HG02884 (cell line): ENCODE measurements at regions not wholly inside any gene's neighbourhood (a gene's known extent, or its start where the extent isn't known, plus 50 kb on each side); places are given as distances from the start of the nearest gene placed in this dataset.
"Not testable (repeated sequence)": the region's sequence is repeated elsewhere in the genome, so short reads cannot be mapped to it uniquely, and the experiment has no call there.

ENCODE experiments used
- ATAC-seq: cut with Tn5 transposase; IDR thresholded peaks from one replicate; pipeline ENCODE4 v1.9.1; 2021; ENCODE audit warnings: mild to moderate bottlenecking, moderate library complexity; ENCODE audit not compliant: unreplicated experiment

DNA sequence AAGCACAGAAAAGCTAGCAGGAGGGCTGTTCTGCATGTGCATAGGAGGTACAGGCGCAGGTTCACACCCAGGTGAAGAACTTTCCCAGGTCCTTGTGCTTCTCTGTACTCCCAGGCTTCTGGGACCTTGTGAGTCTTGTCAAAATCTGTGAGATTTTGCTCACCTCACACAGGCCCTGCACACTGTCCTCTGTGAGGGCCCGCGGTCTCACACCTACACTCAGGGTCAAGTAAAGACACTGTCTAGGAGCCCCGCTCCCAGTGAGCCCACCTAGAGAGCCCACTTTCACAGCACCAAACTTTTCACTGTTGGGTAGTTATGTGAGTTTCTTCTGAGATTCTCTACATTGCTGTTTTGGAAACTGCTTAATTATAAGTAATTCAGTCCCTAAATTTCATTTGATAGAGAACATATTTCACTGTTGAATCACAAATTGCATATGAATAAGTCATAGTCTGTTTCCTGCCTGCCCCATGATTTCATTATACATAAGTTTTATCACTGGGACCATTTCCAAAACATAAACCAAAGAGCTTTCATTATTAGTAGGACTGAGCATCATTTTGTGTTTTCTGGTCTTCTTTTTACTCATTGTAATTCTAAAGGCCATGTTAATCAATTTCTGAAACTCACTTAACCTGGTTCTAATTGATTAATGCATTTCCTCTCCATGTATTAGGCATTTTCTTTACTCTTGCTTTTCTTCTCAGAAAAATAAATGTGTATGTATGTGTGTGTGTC lies 234.2 kb upstream of the SPOPL start:
- ATAC-seq, result peak; percentile 82

DNA sequence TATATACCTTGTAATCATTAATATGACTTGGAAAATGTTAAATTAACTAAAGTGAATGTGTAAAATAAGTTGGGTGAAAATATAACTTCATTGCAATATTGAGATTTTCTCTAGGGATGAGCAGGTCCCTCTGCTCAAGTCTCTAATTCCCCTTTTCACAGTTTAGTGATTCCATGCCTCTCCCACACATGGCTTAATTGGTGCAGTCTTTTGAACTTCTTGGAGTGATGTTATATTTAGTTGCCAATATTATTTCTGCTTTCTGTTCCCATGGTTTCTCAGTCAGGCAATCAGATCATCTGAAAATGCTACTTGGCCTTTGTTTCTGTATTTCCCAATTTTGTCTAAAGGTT lies 233.7 kb upstream of the SPOPL start:
- peak; percentile 43 for ATAC-seq

DNA sequence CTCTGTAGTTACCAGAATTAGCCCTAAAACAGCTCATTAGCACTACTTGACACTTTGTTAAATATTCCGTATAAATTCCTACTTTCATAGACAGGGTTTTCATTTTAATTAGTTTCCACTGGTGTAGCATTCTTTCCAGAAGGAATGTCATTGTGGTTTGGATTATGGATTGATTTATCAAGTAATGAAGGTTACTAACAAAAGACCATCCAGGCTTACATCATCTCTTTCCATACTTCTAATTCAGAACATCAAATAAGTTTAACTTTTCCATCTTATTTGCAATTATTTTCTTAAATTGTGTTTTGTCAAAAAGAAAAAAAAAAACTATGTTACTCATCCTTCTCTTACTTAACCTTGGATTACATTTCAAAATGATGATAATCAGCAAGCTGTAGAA lies 231.8 kb upstream of the SPOPL start:
- ATAC-seq, result no peak

DNA sequence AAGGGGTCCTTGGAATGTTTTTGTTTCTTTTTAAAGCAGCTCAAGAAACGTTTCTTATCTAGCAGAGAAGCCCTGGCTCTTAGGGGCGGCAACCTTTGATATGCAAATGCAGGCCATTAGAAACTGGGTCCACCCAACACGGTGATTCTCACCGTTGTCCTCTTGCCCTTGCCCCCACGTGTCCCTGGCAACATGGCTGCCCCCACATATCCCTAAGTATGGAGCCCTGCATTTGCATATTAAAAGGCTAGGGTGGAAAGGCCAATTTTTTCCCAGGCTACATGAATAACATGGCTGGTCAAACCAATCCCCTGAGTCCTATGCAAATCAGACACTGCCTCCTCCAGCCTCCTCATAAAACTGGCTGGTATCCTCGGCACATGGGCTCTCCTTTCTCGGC lies 230.1 kb upstream of the SPOPL start:
- no peak for ATAC-seq

DNA sequence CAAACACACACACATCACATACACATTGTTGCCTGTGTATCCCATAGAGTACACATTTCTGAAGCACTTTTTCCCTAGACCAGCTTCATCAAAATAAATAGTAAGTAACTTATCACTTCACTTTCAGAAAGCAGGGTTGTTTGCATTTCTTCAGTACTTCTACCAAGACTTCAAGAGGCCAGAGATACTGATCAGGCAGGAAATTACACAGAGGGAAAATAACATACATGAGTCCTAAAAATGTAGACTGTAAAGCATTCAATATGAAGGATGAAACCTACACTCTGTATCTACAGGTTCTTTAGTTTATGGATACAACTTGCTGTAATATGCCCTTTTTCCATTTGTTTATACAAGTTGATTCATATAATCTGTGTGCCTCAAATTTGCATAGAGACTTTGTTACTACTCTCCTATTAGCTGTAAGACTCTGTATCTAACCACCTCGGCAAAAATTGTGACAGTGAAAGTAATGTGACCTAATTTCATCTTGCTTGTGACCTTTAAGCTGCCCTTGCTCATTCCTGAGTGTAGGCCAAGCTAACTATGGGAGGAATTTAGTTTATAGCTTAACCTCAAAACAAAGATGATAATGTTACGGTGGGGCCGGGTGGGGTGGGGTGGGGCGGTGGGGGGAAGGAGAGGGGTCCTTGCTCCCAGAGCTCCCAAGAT lies 228.9 kb upstream of the SPOPL start:
- no peak for ATAC-seq

DNA sequence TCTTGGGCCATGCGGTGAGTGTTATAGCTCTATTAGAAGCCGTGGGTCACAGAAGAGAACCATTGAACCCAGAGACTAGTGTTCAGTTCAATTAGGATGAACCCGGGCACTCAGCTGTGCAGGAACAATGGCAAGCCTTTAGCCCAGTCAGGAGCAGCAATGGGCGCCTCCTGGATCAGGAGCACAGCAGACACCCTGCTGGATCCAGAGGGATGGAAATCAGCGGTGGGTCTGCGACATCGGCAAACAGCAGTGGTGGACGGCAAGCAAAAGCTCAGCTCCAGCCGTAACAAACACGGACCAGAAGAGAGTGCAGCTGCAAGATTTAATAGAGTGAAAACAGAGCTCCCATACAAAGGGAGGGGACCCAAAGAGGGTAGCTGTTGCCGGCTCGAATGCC lies 228.3 kb upstream of the SPOPL start:
- not testable (repeated sequence) for ATAC-seq

DNA sequence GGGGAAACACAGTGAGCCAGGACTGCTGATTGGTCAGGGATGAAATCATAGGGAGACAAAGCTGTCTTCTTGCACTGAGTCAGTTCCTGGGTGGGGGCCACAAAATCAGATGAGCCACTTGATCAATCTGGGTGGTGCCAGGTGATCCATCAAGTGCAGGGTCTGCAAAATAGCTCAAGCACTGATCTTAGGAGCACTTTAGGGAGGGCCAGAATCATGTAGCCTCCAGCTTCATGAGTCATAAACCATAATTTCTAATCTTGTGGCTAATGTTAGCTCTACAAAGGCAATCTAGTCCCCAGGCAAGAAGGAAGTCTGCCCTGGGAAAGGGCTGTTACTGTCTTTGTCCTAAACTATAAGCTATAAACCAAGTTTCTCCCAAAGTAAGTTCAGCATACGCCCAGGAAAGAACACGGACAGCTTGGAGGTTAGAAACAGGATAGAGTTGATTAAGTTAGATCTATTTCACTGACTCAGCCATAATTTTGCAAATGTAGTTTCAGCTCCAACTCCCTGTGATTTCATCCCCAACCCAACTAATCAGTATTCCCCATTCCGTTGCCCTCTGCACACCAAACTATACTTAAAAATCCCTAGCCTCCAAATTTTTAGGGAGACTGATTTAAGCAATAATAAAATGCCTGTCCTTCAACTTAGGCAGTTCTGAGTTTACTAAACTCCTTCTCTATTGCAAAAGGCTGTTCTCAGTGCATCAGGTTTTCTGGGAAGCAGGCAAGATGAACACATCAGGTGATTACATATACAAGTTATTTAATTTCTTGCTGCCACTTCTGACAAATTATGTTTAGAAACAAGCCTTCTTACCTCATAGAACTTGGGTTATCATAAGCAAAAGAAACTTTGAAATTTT lies 226.9 kb upstream of the SPOPL start:
- no peak for ATAC-seq

DNA sequence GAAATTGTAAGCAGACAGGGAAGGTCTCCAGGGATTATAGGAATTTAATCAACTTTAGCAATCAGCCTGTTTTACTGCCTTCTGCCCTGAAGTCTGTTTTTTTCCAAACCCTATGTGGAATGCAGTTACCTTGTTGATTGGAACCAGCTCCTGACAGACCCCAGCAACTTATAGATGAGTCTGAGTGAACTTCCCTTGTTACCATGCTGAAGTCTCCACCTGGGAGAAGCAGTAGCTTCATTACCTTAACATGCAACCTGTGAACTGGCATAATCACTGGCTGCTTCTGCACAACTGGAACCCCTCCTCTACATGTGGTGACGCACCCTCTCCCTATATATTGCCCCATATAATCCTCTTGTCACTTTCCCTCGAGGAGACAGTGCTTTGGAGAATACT lies 226.3 kb upstream of the SPOPL start:
- no peak for ATAC-seq

DNA sequence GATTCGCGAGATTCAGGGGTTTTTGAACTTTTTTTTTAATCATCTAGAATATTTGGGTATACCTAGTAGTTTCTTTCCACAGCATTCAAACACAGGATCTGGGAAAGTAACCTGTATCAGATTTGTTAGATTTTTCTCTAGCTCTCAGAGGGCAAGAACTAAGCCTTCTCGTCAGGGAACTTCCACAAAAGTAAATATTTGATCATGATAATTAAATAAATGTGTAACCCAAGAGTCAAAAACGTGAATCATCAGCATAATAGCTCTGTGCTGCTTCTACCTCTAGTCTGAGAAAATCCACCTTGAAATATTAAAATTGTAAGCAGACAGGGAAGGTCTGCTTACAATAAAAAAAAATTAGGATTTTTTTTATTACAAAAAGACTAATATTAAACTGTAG lies 225.7 kb upstream of the SPOPL start:
- no peak for ATAC-seq

DNA sequence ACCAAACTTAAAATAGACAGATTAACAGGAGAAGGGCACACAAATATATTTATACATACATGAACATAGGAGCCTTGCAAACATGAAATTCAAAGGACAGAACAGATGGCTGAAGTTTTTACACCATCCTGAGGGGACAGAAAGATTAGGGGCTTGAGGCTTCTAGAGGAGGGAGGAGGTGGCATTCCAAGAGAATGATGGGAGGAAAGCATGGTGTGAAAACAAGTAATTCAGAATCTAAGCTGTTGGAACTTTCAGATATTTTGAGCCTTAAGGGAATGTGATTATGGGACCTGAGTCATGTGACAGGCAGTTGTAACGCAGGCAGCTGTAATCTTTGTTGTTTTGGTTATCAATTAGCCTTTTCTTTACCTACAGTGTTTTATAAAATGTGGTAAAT lies 225.2 kb upstream of the SPOPL start:
- ATAC-seq, result no peak

DNA sequence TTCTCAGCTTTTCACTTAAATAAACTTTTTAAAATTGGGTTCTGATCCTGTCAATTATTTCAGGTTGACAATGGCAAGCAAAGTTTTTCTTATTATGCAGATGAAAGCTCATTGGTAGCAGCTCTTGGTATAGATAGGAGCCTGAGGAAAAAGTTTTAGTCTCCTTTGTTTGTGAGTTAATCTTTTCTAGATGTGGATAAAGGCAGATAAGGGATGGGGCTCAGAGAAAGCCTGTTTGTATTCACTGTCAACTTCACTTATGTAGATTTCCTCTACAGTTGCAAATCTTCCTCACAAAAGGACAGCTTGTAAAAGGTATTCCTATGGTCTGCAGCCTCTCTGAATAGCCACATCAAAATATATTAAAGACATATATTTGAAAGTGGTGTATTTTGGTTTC lies 224.5 kb upstream of the SPOPL start:
- no peak for ATAC-seq

DNA sequence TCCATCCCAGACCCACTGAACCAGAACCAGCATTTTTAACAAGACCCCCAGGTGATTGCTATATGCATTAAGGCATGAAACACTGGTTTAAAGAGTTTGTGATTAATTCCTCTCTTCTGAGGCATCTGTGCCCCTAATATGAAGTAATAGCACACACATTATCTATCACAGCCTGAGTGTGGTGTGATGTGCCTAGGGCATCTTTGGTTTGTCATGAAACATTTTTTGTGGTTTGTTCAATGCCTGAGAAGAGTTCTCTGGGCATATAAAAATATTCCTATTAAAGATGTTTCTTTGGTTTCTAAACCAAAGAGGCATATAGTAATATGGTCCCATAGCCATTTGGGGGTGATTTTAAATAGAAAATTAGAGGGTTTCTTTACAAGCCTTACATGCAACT lies 221.7 kb upstream of the SPOPL start:
- no peak for ATAC-seq

DNA sequence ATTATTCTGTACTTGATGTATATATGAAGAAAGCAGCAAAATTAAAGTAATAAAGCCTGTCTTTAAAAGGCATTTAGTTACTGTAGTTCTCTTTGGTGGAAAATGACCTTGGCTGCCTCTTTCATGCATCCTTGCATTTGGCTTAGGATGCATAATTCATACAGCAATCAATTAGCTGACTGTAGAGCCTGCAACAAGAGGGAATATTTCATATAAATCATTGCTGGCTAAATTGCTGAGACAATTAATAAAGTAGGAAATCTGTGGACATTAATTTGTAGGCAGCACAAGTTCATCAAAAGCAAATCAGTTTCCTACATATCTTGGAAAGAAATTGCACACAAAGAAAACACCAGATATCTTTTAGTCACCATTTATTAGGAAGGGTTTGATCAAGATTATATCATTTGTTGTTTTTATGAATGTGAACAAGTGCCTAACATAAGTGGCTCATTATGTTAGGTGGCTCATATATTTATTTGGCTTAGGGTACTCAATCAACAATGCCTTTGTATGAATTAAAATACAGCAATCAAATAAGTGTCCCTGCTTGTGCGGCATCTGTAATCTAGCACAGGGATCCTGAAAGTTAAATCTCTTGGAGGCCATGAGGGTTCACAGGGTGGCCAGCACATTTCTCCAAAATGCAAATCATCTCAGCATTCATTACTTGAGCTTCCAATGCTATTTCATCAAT lies 220.4 kb upstream of the SPOPL start:
- no peak for ATAC-seq

DNA sequence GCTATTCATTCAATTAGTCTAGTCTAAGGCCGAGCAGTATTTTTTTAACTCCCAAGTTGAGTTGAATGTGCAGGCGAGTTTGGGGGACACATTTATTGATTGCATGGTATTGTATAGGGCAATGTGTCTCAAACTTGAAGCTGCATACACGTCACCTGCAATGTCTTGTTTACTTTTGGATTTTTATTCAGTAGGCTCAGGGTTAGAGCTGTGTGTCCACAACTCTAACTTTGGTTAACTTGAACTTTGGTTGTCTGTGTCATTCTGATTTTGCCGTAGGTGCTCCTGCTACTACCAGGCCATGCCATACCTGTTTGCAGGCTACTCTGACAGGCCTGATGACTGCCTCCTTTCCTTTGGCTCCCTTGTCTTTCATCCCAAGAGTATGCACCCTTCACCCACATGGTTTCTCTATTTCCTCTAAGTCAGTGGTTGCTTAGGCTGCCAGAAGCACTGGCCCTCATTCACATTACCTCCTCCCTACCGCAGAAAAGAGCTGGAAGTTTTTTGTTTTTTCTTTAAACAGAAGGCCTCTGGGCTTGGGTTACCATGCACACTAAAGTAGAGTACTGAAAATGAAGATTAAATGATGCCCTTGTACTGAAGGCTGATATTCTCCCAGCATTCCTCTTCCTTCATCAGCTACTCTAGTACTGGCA lies 219.4 kb upstream of the SPOPL start:
- no peak for ATAC-seq

DNA sequence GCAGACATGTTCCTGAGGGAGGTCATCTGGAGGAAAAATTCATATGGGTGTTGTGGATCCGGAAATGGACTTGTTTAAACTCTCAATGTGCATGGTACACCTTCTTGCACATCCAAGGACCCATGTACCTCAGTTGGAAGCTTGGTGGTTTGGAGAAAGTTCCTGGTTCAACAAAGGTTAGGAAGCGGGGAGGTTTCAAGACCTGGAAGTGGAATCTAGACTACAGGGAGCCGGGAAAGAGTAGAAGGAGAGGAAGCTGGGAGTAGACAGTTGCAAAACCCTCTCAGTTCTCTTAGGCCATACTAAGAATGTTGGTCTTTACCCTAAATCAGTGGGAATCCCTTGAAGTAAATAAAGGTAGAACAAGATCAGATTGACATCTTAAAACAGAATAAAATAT lies 209.8 kb upstream of the SPOPL start:
- ATAC-seq, result no peak

DNA sequence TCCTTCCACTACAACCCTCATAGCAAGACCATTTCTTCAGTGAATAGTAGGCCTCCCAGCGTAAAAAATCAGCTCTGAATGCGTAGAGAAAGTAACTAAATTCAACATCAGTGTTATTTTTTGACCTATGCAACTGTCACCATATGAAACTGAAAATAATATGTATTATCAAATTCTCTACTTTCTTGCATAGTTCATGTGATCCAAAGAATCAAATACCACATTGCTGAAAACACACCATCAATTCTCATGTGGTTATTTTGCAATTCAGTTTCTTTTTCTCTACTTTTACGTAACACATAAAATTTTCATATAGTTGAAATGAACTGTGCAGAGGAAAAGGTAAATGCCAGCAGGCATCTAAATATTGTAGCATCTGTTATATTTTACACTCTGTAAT lies 208.5 kb upstream of the SPOPL start:
- ATAC-seq, result no peak

DNA sequence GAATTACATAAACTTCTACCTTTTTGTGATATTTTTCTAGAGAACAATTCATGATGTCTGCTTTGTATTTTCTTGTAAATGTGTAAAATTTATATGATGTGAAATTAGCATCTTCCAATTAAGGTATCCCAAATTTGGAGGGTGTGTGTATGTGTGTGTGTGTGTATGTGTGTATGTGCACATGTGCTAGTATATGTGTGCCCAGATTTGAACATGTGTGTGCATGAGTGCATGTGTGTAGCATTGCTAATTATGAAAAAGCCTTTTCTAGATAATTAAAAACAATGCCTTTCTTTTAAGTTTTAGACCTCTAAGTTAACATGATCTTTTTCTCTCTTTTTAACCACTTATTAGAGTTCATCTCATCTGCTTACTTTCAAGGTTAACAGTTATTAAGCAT lies 208.0 kb upstream of the SPOPL start:
- no peak for ATAC-seq

DNA sequence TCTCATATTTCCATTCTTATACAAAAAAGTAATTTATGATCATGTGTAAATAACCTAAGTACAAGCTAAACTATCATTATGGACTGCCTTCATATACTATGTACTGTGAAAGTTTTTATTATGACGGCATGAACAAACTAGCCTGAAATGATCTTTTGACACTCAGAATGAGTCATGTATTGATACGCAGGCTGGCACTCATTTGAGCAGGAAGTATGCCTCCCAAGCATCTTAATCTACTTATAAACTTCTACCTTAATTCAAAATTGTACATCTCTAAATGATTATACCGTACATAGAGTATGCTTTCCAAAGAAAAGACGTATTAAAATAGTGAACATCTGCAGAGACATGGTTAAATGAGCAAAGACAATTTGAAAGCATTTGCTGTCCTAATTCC lies 207.1 kb upstream of the SPOPL start:
- no peak for ATAC-seq

DNA sequence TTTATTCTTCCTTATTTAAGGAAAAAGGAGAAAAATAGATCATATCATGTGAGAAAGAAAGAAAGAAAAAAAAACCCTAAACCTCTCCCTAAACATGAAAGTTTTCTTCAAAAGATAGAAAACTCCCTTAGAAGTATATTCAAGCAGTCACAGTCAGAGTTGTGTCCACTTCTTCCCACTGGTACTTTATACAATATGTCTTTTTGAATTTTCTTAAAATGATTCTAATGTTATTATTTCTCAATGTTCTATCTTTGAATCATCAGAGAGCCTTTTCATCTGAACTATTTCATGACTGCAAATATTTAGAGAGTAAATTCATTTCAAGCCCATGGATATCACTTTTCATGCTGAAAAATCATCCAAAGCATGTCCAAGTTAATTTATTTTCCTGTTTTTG lies 205.2 kb upstream of the SPOPL start:
- ATAC-seq, result no peak

DNA sequence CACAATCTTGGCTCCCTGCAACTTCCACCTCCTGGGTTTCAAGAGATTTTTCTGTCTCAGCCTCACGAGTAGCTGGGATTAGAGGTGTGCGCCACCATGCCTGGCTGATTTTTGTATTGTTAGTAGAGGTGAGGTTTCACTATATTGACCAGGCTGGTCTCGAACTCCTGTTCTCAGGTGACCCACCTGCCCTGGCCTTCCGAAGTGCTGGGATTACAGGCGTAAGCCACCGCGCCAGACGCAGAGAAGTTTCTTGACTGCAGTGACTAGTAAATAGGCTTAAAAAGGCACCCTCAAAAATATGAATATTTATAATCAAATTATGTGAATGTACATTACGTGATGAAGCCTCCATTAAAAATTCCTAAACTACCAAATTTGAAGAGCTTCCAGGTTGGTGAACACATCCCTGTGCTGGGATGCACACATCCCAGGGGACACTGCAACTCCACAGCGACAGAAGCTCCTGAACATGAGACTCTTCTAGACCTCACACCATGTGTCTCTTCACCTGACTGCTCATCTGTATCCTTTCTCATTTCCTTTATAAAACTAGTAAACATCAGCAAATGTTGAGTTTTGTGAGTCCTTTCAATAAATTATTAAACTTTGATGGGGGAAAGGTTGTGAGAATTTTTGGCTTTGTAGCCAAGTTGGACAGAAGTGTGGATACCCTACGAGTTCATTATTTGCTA lies 203.3 kb upstream of the SPOPL start:
- peak; percentile 47 for ATAC-seq
